K562 (cell line): ENCODE measurements at regions not wholly inside any gene's neighbourhood (a gene's known extent, or its start where the extent isn't known, plus 50 kb on each side); places are given as distances from the start of the nearest gene placed in this dataset.

Experiments used
- ATAC-seq: fragments of 200-7000 bp; cut with Tn5 transposase; 3 replicates; pipeline ENCODE4 v1.9.1; 2020; ENCODE audit warnings: moderate library complexity
- BruUV-seq: library from RNA; stranded (reverse); fragments of 400-500 nt; replicated peaks from 2 replicates; lab custom pipeline; 2021; lab: Mats Ljungman, UMichigan
- CTCF ChIA-PET: fragments of 300-600 bp; formaldehyde crosslinking; extraction: SDS; loops from one replicate; lab custom pipeline; 2021; ENCODE audit warnings: low intra/inter-chr PET ratio; lab: Yijun Ruan, JAX
- POLR2A ChIA-PET: fragments of 300-600, 350-650 bp; sonication (Branson Sonifier 250); formaldehyde crosslinking; extraction: SDS; loops from one replicate; lab custom pipeline; 2021; ENCODE audit warnings: antibody characterized with exemption, inconsistent platforms; lab: Yijun Ruan, JAX
- DNase-seq, 4 experiments: peaks; one replicate each; pipeline versions ENCODE4 v3.0.0 to v3.0.0-alpha.2; 2011 to 2018; ENCODE audit warnings: low spot score in 3 of 4, mixed read lengths in 3 of 4; ENCODE audit errors: extremely low read depth in 1 of 4
- FAIRE-seq: peaks from 2 replicates; lab custom pipeline; 2011; peaks lifted over from hg19 to GRCh38; lab: Jason Lieb, UNC
- H2AFZ ChIP-seq: 2 replicates; pipeline ENCODE4 v1.6.0; 2011; ENCODE audit warnings: low read depth, low read length, control low read depth, inconsistent platforms
- H3K27ac ChIP-seq: fragments of 200-600 bp; 3 replicates; pipeline ENCODE4 v1.8.0; 2011; ENCODE audit warnings: low read depth, mild to moderate bottlenecking, control low read depth, inconsistent platforms, low read length, moderate library complexity, mixed read lengths; ENCODE audit errors: extremely low read depth
- H3K27me3 ChIP-seq, 2 experiments: fragments of 300-600 bp in 1 of 2; 2 replicates in 1 of 2; 3 replicates in 1 of 2; pipeline versions ENCODE4 v1.6.0 to v1.8.0; 2011; ENCODE audit warnings: inconsistent platforms in 2 of 2, low read length in 2 of 2, mild to moderate bottlenecking in 1 of 2, mixed read lengths in 1 of 2, moderate library complexity in 1 of 2; ENCODE audit not compliant: control insufficient read depth in 2 of 2, insufficient read depth in 2 of 2
- H3K36me3 ChIP-seq: fragments of 300-600 bp; 3 replicates; pipeline ENCODE4 v1.8.0; 2011; ENCODE audit warnings: mild to moderate bottlenecking, low read length, inconsistent platforms; ENCODE audit not compliant: control insufficient read depth, insufficient read depth
- H3K4me1 ChIP-seq, 2 experiments: fragments of 200-600 bp in 1 of 2; replicated peaks in 1 of 2; 2 replicates in 1 of 2; 3 replicates in 1 of 2; pipeline versions ENCODE4 v1.5.1 to v1.8.0; 2011; ENCODE audit warnings: inconsistent platforms in 2 of 2, low read length in 2 of 2, mild to moderate bottlenecking in 1 of 2, mixed read lengths in 1 of 2, moderate library complexity in 1 of 2; ENCODE audit not compliant: control insufficient read depth in 2 of 2, insufficient read depth in 2 of 2
- H3K4me2 ChIP-seq: 2 replicates; pipeline ENCODE4 v1.6.1; 2011; ENCODE audit warnings: low read length, control low read depth, inconsistent platforms, mixed read lengths; ENCODE audit not compliant: insufficient read depth
- H3K4me3 ChIP-seq: fragments of 200-600 bp; sonication (generic), shearing (Covaris generic); 2 replicates; pipeline ENCODE4 v1.5.1; 2016; ENCODE audit warnings: control low read depth, inconsistent platforms
- H3K79me2 ChIP-seq: fragments of 200-600 bp; 3 replicates; pipeline ENCODE4 v1.8.0; 2011; ENCODE audit warnings: low read length, inconsistent platforms; ENCODE audit not compliant: control insufficient read depth, insufficient read depth
- H3K9ac ChIP-seq, 2 experiments: 2 replicates each; pipeline versions ENCODE4 v1.6.0 to v1.6.1; 2011; ENCODE audit warnings: low read depth in 2 of 2, low read length in 2 of 2, control low read depth in 1 of 2, inconsistent platforms in 1 of 2, mild to moderate bottlenecking in 1 of 2, mixed read lengths in 1 of 2; ENCODE audit not compliant: insufficient read depth in 1 of 2
- H3K9me1 ChIP-seq: one replicate; pipeline ENCODE4 v1.6.0; 2011; ENCODE audit warnings: inconsistent platforms, mild to moderate bottlenecking, low read length, moderate library complexity; ENCODE audit not compliant: control insufficient read depth, insufficient read depth
- H3K9me3 ChIP-seq: replicated peaks from 2 replicates; pipeline ENCODE4 v1.5.1; 2011; ENCODE audit warnings: low read depth, low read length, inconsistent platforms; ENCODE audit not compliant: control insufficient read depth, insufficient read depth
- H4K20me1 ChIP-seq: replicated peaks from 2 replicates; pipeline ENCODE4 v1.6.1; 2011; ENCODE audit warnings: low read length, inconsistent platforms, mixed read lengths; ENCODE audit not compliant: control insufficient read depth, insufficient read depth
- ARHGAP35 ChIP-seq: fragments of 450-650 bp; IDR thresholded peaks from 2 replicates; pipeline ENCODE4 v1.6.1; 2018; ENCODE audit not compliant: partially characterized antibody
- CHD4 ChIP-seq: fragments of 200-600 bp; sonication (generic); IDR thresholded peaks from 3 replicates; pipeline ENCODE4 v1.6.1; 2012; ENCODE audit warnings: low read depth, mild to moderate bottlenecking, mixed read lengths, low read length, inconsistent platforms; ENCODE audit not compliant: insufficient read depth, insufficient replicate concordance, poor library complexity, severe bottlenecking
- CXXC5 ChIP-seq: fragments of 250-450 bp; sonication (Bioruptor Pico); IDR thresholded peaks from 2 replicates; pipeline ENCODE4 v1.8.0; 2022; ENCODE audit warnings: inconsistent platforms, mild to moderate bottlenecking, moderate library complexity
- FIP1L1 ChIP-seq: fragments of 200-400 bp; formaldehyde crosslinking; IDR thresholded peaks from 2 replicates; pipeline ENCODE4 v1.6.1; 2018; ENCODE audit warnings: mild to moderate bottlenecking, low read depth, low read length; ENCODE audit not compliant: poor library complexity, severe bottlenecking
- FOXJ3 ChIP-seq: sonication (generic); formaldehyde crosslinking; IDR thresholded peaks from 2 replicates; pipeline ENCODE4 v1.4.0; 2020; ENCODE audit warnings: mild to moderate bottlenecking, missing genetic modification reagents
- HDAC3 ChIP-seq: fragments of 450-650 bp; IDR thresholded peaks from 2 replicates; pipeline ENCODE4 v1.6.1; 2018; ENCODE audit warnings: borderline replicate concordance, mild to moderate bottlenecking, moderate library complexity; ENCODE audit not compliant: partially characterized antibody
- NCOR1 ChIP-seq: fragments of 450-650 bp; IDR thresholded peaks from 2 replicates; pipeline ENCODE4 v1.6.1; 2016; ENCODE audit warnings: mild to moderate bottlenecking, moderate library complexity
- POLR2G ChIP-seq: fragments of 200-400 bp; formaldehyde crosslinking; IDR thresholded peaks from 2 replicates; pipeline ENCODE4 v1.6.1; 2017; ENCODE audit warnings: low read depth, mild to moderate bottlenecking, antibody characterized with exemption, low read length, moderate library complexity
- POLR3A ChIP-seq: IDR thresholded peaks from 2 replicates; pipeline ENCODE4 v1.6.1; 2011; ENCODE audit warnings: borderline replicate concordance, mild to moderate bottlenecking, moderate library complexity; ENCODE audit not compliant: insufficient read length, insufficient read depth; ENCODE audit errors: extremely low read depth
- RAD21 ChIP-seq, 2 experiments: fragments of 250-450 bp in 1 of 2; fragments of 450-650 bp in 1 of 2; sonication (Bioruptor Pico) in 1 of 2; formaldehyde crosslinking in 1 of 2; IDR thresholded peaks in 1 of 2; conservative IDR thresholded peaks in 1 of 2; 2 replicates each; pipeline versions ENCODE4 v1.4.0 to v1.8.0; 2020 to 2022; ENCODE audit warnings: mild to moderate bottlenecking in 2 of 2, moderate library complexity in 1 of 2
- RBM22 ChIP-seq: fragments of 200-400 bp; formaldehyde crosslinking; IDR thresholded peaks from 2 replicates; pipeline ENCODE4 v1.6.1; 2018; ENCODE audit warnings: low read length, low read depth; ENCODE audit not compliant: poor library complexity, severe bottlenecking
- SIN3A ChIP-seq, 2 experiments: fragments of 150-350 bp in 1 of 2; IDR thresholded peaks; 2 replicates each; pipeline ENCODE4 v1.6.1; 2011 to 2016; ENCODE audit warnings: borderline replicate concordance in 2 of 2, low read depth in 2 of 2, low read length in 2 of 2, mild to moderate bottlenecking in 2 of 2, moderate library complexity in 2 of 2; ENCODE audit not compliant: control insufficient read depth in 1 of 2
- ZNF699 ChIP-seq: fragments of 250-450 bp; sonication (Bioruptor Pico); IDR thresholded peaks from 2 replicates; pipeline ENCODE4 v1.8.0; 2021; ENCODE audit warnings: mild to moderate bottlenecking, moderate library complexity; ENCODE audit not compliant: insufficient replicate concordance
- WGBS: fragments of 100-300 bp; shearing (Covaris generic); methylation state at CpG from one replicate; pipeline ENCODE4 v1.1.6; 2016; ENCODE audit warnings: low coverage, mixed read lengths; ENCODE audit not compliant: insufficient coverage; ENCODE audit errors: missing lambda C conversion rate; 5-methylcytosine and 5-hydroxymethylcytosine counted together
- in situ Hi-C: fragments of 300-500 bp; cut with MboI; formaldehyde crosslinking; loops from 4 replicates; pipeline ENCODE4 v1.15.0; 2018; ENCODE audit warnings: inconsistent platforms, mixed read lengths
- intact Hi-C: fragments of 100-400 bp; cut with micrococcal nuclease; formaldehyde crosslinking; loops from 2 replicates; pipeline ENCODE4 v1.14.2; 2022

DNA sequence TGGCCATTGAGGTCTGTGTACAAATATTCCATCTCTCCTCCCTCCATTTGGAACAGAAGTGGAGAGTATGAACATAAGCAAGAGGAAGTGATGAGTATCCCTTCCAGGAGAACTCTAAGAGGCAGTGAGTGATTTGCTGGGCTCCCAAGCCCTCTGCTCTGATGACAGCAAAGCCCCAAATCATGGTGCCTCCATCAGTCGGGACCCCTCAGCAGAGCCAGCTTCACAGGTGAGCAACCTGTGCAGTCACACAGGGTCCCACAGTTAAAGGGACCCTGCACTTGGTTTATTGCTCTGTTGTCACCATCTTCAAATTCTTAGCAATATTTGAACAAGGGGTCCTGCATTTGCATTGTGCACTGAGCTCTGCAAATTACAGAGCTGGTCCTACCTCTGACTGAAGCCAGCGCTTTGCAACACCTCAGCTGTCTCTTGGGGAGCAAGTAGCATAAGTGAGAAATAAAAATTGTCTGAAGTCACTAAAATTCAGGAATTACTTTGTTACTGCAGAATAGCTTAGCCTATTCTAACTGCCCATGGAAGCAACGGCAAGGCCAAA, 466.4 kb downstream of the MN1 start:
- Histone ChIP-seq H3K27me3 (peaks cover 0 to 6% of the 10 kb centered on the region in 2 experiments; a peak in 1 of 5 replicates), H3K9me3 (no peaks in the 10 kb centered on the region), H2AFZ (no peak overlapping the region), H3K9me1 (no peaks in the 10 kb centered on the region), H3K27ac (no peak overlapping the region), H3K79me2 (no peaks in the 10 kb centered on the region), H3K36me3 (no peaks in the 10 kb centered on the region), H3K9ac (no peak overlapping the region), H3K4me3 (no peak overlapping the region), H4K20me1 (no peaks in the 10 kb centered on the region), H3K4me2 (no peak overlapping the region), H3K4me1 (no peaks in the 10 kb centered on the region)
- no TSS peak for BruUV-seq
- intact Hi-C loops: no loop called here
- ChIA-PET POLR2A (interaction anchor here (0.7 kb wide), 1 partner anchor 44 kb away, joined by 3 read pairs; no protein-coding TSS in a partner anchor), CTCF (no interaction called here)
- 0% methylated on average over 3 of the region's 3 CpGs for WGBS
- FAIRE-seq: no peak
- in situ Hi-C loops: no loop called here
- no peak for DNase-seq
- ATAC-seq: no peak
- TF ChIP-seq NCOR1 (no peak), FOXJ3 (CRISPR knock-in tag) (no peak), ZNF699 (CRISPR knock-in tag) (no peak)
- TF ChIP-seq, all 486 proteins: peak for 0

DNA sequence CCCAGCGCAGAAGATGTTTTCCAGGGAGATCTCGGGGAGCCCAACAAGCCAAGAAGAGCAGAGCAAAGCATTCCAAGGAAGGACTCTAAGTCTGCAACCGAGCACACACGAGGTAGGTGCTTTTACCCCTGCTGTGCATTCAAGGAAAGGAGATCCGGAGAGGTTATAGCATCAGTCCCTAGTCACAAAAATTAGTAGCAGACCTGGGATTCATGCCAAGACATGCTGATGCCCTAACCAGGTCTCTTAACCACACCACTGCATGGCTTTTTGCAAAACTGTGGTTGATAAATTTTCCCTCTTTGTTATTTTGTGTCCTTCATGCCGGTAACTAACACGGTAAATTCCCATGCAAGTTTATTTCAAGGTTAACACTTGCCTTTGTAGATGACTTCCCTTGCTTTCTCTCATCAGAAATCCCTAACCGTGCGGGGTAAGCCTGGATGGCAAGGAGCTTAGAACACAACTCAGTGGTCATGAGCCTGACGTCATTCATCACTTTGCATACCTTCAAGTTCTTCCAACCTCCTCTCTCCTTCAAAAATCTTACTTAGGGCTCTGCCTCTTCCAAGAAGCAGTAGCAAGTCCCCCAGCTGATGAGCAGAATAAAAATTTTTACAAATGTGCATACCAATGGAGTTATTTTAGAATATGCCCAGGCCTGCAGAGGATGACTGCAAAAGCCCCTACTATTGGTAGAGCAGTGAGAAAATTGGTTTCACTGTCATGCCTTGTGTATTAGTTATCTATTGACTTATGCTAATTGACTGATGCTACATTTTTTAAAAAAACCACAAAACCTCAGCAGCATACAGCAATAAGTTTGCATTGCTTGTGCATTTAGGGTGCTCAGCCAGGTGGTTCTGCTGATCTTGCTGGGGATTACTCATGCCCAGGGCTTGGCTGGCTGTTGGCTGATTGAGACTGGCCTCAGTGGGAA, 465.1 kb downstream of the MN1 start:
- Histone ChIP-seq H3K36me3 (no peaks in the 10 kb centered on the region), H3K27ac (no peak overlapping the region), H3K27me3 (peaks cover 0 to 6% of the 10 kb centered on the region in 2 experiments; a peak in 1 of 5 replicates), H3K79me2 (no peaks in the 10 kb centered on the region), H3K4me3 (no peak overlapping the region), H3K9ac (no peak overlapping the region), H3K9me3 (no peaks in the 10 kb centered on the region), H3K4me1 (no peaks in the 10 kb centered on the region), H3K9me1 (no peaks in the 10 kb centered on the region), H3K4me2 (no peak overlapping the region), H4K20me1 (no peaks in the 10 kb centered on the region), H2AFZ (no peak overlapping the region)
- FAIRE-seq: no peak
- no peak for ATAC-seq
- in situ Hi-C loops (no loop called here), intact Hi-C loops (no loop called here)
- no peak for DNase-seq
- POLR2A ChIA-PET: interaction anchor here (0.7 kb wide), 1 partner anchor 43 kb away, joined by 3 read pairs; no protein-coding TSS in a partner anchor
- BruUV-seq: no TSS peak
- CTCF ChIA-PET: no interaction called here
- under 1% methylated on average over 10 of the region's 10 CpGs for WGBS
- no peak for TF ChIP-seq CHD4
- TF ChIP-seq RAD21 (CRISPR knock-in tag; conservative IDR thresholded peaks at IDR 0.05 in 1 of 2, IDR thresholded peaks at IDR 0.05 in 1 of 2): no peak
- no peak for TF ChIP-seq HDAC3
- no peak for TF ChIP-seq POLR3A
- no peak for TF ChIP-seq RBM22
- TF ChIP-seq SIN3A (IDR thresholded peaks at IDR 0.05; ENCODE audit: borderline replicate concordance in 2 of 2, control insufficient read depth in 1 of 2, low read depth in 2 of 2, low read length in 2 of 2): no peak
- no peak for TF ChIP-seq ARHGAP35
- no peak for TF ChIP-seq POLR2G
- no peak for TF ChIP-seq CXXC5 (CRISPR knock-in tag)
- no peak for TF ChIP-seq FIP1L1
